GM21526 (cell line): ENCODE measurements at regions not wholly inside any gene's neighbourhood (a gene's known extent, or its start where the extent isn't known, plus 50 kb on each side); places are given as distances from the start of the nearest gene placed in this dataset.

Experiments
- ATAC-seq: cut with Tn5 transposase; IDR thresholded peaks from one replicate; pipeline ENCODE4 v1.9.1; 2021; ENCODE audit warnings: moderate library complexity; ENCODE audit not compliant: unreplicated experiment, low FRiP score

- no peak for ATAC-seq
These were observed 368.8 kb downstream of the AASDHPPT start for GRCh38 chr11:106446302-106446701.

- ATAC-seq, result no peak
These were observed 369.5 kb downstream of the AASDHPPT start for GRCh38 chr11:106446955-106447354.

GRCh38 chr11:106447631-106448191 is 370.2 kb downstream of the AASDHPPT start:
- no peak for ATAC-seq

- no peak for ATAC-seq
These were observed 372.3 kb downstream of the AASDHPPT start for GRCh38 chr11:106449763-106450162.

GRCh38 chr11:106451228-106451922 is 373.9 kb downstream of the AASDHPPT start:
- ATAC-seq, result no peak

- ATAC-seq, result no peak
These were observed 379.2 kb downstream of the AASDHPPT start for GRCh38 chr11:106456647-106457046.

- ATAC-seq, result no peak
These were observed 380.3 kb downstream of the AASDHPPT start for GRCh38 chr11:106457727-106458126.

- ATAC-seq, result no peak
These were observed 381.7 kb downstream of the AASDHPPT start for GRCh38 chr11:106459135-106459534.

- ATAC-seq, result no peak
These were observed 383.8 kb downstream of the AASDHPPT start for GRCh38 chr11:106461148-106461691.

- no peak for ATAC-seq
These were observed 384.5 kb downstream of the AASDHPPT start for GRCh38 chr11:106461839-106462545.

- no peak for ATAC-seq
These were observed 385.7 kb downstream of the AASDHPPT start for GRCh38 chr11:106463154-106463553.

GRCh38 chr11:106463796-106464201 is 386.3 kb downstream of the AASDHPPT start:
- no peak for ATAC-seq

GRCh38 chr11:106464728-106465127 is 387.3 kb downstream of the AASDHPPT start:
- no peak for ATAC-seq

GRCh38 chr11:106466521-106467080 is 389.1 kb downstream of the AASDHPPT start:
- no peak for ATAC-seq

- no peak for ATAC-seq
These were observed 390.0 kb downstream of the AASDHPPT start for GRCh38 chr11:106467501-106467900.

GRCh38 chr11:106468086-106468485 is 390.6 kb downstream of the AASDHPPT start:
- no peak for ATAC-seq

GRCh38 chr11:106468531-106468930 is 391.1 kb downstream of the AASDHPPT start:
- ATAC-seq, result no peak

- ATAC-seq, result no peak
These were observed 392.8 kb downstream of the AASDHPPT start for GRCh38 chr11:106470230-106470629.

- no peak for ATAC-seq
These were observed 393.8 kb downstream of the AASDHPPT start for GRCh38 chr11:106471276-106471675.

GRCh38 chr11:106473089-106473722 is 395.7 kb downstream of the AASDHPPT start:
- no peak for ATAC-seq

GRCh38 chr11:106474274-106474673 is 396.8 kb downstream of the AASDHPPT start:
- ATAC-seq, result no peak
